ENCODE measurements at regions not wholly inside any gene's neighbourhood (a gene's known extent, or its start where the extent isn't known, plus 50 kb on each side); places are given as distances from the start of the nearest gene placed in this dataset.

DNA sequence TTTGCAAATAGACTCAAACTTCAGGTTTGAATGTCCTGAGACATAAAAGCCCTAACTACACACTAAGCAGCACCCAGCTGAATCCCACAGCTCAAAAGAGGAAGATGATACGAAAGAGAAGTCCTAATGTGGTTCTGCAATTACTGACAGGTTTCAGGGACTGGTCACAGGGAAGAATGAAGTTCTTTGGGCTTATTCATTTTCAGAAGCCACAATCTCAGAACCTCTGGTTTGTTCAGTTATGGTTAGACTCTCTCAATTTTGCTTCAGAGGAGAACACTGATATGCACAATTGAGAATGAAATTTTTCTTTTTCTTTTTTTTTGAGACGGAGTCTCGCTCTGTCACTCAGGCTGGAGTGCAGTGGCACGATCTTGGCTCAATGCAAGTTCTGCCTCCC lies 94.6 kb upstream of the FAM180A start:
- dilution Hi-C loops (cut with HindIII; ENCODE audit: low sequenced_read_pairs, unreplicated experiment): no loop called here
- H4K91ac ChIP-seq (ENCODE audit: insufficient read depth, low read depth, low read length): no peak overlapping the region
- no peak overlapping the region for H3K9ac ChIP-seq (ENCODE audit: low read depth, low read length)
- H3K27ac ChIP-seq (ENCODE audit: insufficient read depth, low read length): no peak overlapping the region
- no peaks in the 10 kb centered on the region for H4K20me1 ChIP-seq (ENCODE audit: insufficient read depth, low read length)
- no peak overlapping the region for H2BK120ac ChIP-seq (ENCODE audit: low read depth, low read length)
- H2BK15ac ChIP-seq (ENCODE audit: low read depth, low read length): no peak overlapping the region
- peaks cover 4% of the 10 kb centered on the region for H3K27me3 ChIP-seq (ENCODE audit: control insufficient read depth, insufficient read depth, low read length)
- no peak overlapping the region for H2BK5ac ChIP-seq (ENCODE audit: low read depth, low read length, poor library complexity, severe bottlenecking)
- H3K4me1 ChIP-seq (ENCODE audit: control insufficient read depth, insufficient read depth, low read length): no peaks in the 10 kb centered on the region
- no peak overlapping the region for H4K5ac ChIP-seq (ENCODE audit: low read depth, low read length)
- no peak overlapping the region for H3K4me2 ChIP-seq (ENCODE audit: low read depth, low read length)
- H3K36me3 ChIP-seq (ENCODE audit: control insufficient read depth, insufficient read depth, low read length): no peaks in the 10 kb centered on the region
- CTCF ChIA-PET: no interaction called here
- H3K4me3 ChIP-seq (ENCODE audit: insufficient read depth, low read depth, low read length): no peak overlapping the region
- H2BK20ac ChIP-seq (ENCODE audit: low read depth, low read length): no peak overlapping the region
- no peak overlapping the region for H4K8ac ChIP-seq (ENCODE audit: low read depth in 2 of 2, low read length in 2 of 2)
- H2AK9ac ChIP-seq (replicated peaks; ENCODE audit: low read depth, low read length, poor library complexity): no peak overlapping the region
- no peak overlapping the region for H3K14ac ChIP-seq (replicated peaks; ENCODE audit: low read depth, low read length)
- intact Hi-C loops (cut with micrococcal nuclease): no loop called here
- no peak overlapping the region for H3K23ac ChIP-seq (ENCODE audit: low read depth, low read length)
- no peak overlapping the region for H3K18ac ChIP-seq (ENCODE audit: low read depth, low read length)
- in situ Hi-C loops (cut with MboI; ENCODE audit: low sequenced_read_pairs): no loop called here
- no peaks in the 10 kb centered on the region for H3K79me1 ChIP-seq (ENCODE audit: low read depth in 1 of 2, low read length in 2 of 2)
- POLR2A ChIA-PET (ENCODE audit: unreplicated experiment): no interaction called here
- TF ChIP-seq, protein P1, sequence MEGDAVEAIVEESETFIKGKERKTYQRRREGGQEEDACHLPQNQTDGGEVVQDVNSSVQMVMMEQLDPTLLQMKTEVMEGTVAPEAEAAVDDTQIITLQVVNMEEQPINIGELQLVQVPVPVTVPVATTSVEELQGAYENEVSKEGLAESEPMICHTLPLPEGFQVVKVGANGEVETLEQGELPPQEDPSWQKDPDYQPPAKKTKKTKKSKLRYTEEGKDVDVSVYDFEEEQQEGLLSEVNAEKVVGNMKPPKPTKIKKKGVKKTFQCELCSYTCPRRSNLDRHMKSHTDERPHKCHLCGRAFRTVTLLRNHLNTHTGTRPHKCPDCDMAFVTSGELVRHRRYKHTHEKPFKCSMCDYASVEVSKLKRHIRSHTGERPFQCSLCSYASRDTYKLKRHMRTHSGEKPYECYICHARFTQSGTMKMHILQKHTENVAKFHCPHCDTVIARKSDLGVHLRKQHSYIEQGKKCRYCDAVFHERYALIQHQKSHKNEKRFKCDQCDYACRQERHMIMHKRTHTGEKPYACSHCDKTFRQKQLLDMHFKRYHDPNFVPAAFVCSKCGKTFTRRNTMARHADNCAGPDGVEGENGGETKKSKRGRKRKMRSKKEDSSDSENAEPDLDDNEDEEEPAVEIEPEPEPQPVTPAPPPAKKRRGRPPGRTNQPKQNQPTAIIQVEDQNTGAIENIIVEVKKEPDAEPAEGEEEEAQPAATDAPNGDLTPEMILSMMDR (conservative IDR thresholded peaks at IDR 0.05; ENCODE audit: low read depth, low read length): no peak
- TF ChIP-seq SMC3 (IDR thresholded peaks at IDR 0.05; ENCODE audit: low read depth, low read length) (no peak), RAD21 (IDR thresholded peaks at IDR 0.05; ENCODE audit: low read length) (no peak), BHLHE40 (IDR thresholded peaks at IDR 0.05; ENCODE audit: low read depth, low read length) (no peak), FOS (IDR thresholded peaks at IDR 0.05; ENCODE audit: low read depth, low read length) (no peak), RFX5 (IDR thresholded peaks at IDR 0.05; ENCODE audit: low read depth, low read length) (no peak), MAFK (IDR thresholded peaks at IDR 0.05; ENCODE audit: low read depth, low read length) (no peak), CHD1 (IDR thresholded peaks at IDR 0.05; ENCODE audit: low read depth, low read length) (no peak)
- TF ChIP-seq, protein P2, sequence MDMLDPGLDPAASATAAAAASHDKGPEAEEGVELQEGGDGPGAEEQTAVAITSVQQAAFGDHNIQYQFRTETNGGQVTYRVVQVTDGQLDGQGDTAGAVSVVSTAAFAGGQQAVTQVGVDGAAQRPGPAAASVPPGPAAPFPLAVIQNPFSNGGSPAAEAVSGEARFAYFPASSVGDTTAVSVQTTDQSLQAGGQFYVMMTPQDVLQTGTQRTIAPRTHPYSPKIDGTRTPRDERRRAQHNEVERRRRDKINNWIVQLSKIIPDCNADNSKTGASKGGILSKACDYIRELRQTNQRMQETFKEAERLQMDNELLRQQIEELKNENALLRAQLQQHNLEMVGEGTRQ (IDR thresholded peaks at IDR 0.05; ENCODE audit: low read depth, low read length): no peak
- ATAC-seq (ENCODE audit: low read depth): no peak
- H3K4ac ChIP-seq (ENCODE audit: low read depth, low read length): no peak overlapping the region
- BruUV-seq (replicated peaks): no TSS peak
- H2AK5ac ChIP-seq (ENCODE audit: low read depth, low read length): no peak overlapping the region
- no CpG with 5 or more reads among the region's 4 CpGs for WGBS, 2 experiments (ENCODE audit: extremely low coverage in 2 of 2, insufficient read length in 1 of 2)
- no peak overlapping the region for H2AFZ ChIP-seq (replicated peaks; ENCODE audit: low read length, poor library complexity)
- no peaks in the 10 kb centered on the region for H3K9me1 ChIP-seq (ENCODE audit: insufficient read depth, low read length)
- no peak overlapping the region for H3K56ac ChIP-seq (ENCODE audit: extremely low read depth, insufficient read depth, low read length)
- no peak for DNase-seq
- no peaks in the 10 kb centered on the region for H3K9me3 ChIP-seq (ENCODE audit: control insufficient read depth, insufficient read depth, low read length)

All from IMR-90 (cell line).